Panc1 (cell line): ENCODE measurements at regions not wholly inside any gene's neighbourhood (a gene's known extent, or its start where the extent isn't known, plus 50 kb on each side); places are given as distances from the start of the nearest gene placed in this dataset.

Source experiments
- CTCF ChIP-seq: fragments of 450-650 bp; IDR thresholded peaks from 2 replicates; pipeline ENCODE4 v1.5.1; 2017; ENCODE audit warnings: mild to moderate bottlenecking
- POLR2AphosphoS5 ChIP-seq: IDR thresholded peaks from 2 replicates; pipeline ENCODE4 v1.6.1; 2012; ENCODE audit warnings: mild to moderate bottlenecking, low read depth, low read length, moderate library complexity
- SIN3A ChIP-seq: IDR thresholded peaks from 2 replicates; pipeline ENCODE4 v1.6.1; 2012; ENCODE audit warnings: low read depth, mild to moderate bottlenecking, low read length, moderate library complexity, borderline replicate concordance; ENCODE audit not compliant: insufficient read depth

GRCh38 chr2:155111070-155111469, 412.6 kb downstream of the KCNJ3 start:
- TF ChIP-seq CTCF (no peak), SIN3A (no peak), POLR2AphosphoS5 (no peak)
